Upper lobe of left lung (tissue), 4 donors: ENCODE measurements at regions not wholly inside any gene's neighbourhood (a gene's known extent, or its start where the extent isn't known, plus 50 kb on each side); places are given as distances from the start of the nearest gene placed in this dataset.

Experiments used
- EP300 ChIP-seq, 4 donors: sonication (generic); formaldehyde crosslinking; IDR thresholded peaks; one replicate each; pipeline ENCODE4 v1.5.1; 2017; ENCODE audit warnings: antibody characterized with exemption in 4 of 4, control low read depth in 2 of 4
- POLR2A ChIP-seq, 4 donors: fragments of 450-650 bp; IDR thresholded peaks; one replicate each; pipeline ENCODE4 v1.5.1; 2016 to 2017; ENCODE audit warnings: antibody characterized with exemption in 4 of 4, mild to moderate bottlenecking in 2 of 4
- TF ChIP-seq, protein P1 (sequence below), 6 experiments: fragments of 450-650 bp in 4 of 6; fragments of 200-600 bp in 2 of 6; sonication (generic) in 2 of 6; IDR thresholded peaks; one replicate each; pipeline ENCODE4 v1.5.1; 2016 to 2019; ENCODE audit warnings: antibody characterized with exemption in 6 of 6

DNA sequence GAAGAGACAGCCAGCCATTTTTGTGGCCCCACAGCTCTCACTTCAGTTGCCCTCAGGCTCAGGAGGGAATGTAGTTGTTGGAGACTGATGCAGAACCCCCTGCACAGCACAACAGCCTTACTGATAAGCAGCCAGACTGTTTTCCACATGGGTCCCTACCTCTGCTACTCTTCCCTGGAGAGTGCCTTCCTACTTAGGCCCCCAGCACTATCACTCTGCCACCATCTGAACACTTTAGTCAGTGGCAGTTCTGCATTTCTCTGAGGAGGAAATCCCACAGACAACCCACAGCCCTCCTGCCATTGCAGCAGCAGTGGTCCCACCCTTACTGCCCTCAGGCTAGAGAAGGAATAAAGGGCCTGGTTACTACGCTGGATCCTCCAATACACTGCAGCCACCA, 61.8 kb upstream of the PTPRD start:
- TF ChIP-seq, protein P1, sequence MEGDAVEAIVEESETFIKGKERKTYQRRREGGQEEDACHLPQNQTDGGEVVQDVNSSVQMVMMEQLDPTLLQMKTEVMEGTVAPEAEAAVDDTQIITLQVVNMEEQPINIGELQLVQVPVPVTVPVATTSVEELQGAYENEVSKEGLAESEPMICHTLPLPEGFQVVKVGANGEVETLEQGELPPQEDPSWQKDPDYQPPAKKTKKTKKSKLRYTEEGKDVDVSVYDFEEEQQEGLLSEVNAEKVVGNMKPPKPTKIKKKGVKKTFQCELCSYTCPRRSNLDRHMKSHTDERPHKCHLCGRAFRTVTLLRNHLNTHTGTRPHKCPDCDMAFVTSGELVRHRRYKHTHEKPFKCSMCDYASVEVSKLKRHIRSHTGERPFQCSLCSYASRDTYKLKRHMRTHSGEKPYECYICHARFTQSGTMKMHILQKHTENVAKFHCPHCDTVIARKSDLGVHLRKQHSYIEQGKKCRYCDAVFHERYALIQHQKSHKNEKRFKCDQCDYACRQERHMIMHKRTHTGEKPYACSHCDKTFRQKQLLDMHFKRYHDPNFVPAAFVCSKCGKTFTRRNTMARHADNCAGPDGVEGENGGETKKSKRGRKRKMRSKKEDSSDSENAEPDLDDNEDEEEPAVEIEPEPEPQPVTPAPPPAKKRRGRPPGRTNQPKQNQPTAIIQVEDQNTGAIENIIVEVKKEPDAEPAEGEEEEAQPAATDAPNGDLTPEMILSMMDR (IDR thresholded peaks at IDR 0.05), result no peak
- TF ChIP-seq POLR2A (IDR thresholded peaks at IDR 0.05) (no peak), EP300 (IDR thresholded peaks at IDR 0.05) (no peak)
